ENCODE measurements at regions not wholly inside any gene's neighbourhood (a gene's known extent, or its start where the extent isn't known, plus 50 kb on each side); places are given as distances from the start of the nearest gene placed in this dataset.
"Not testable (repeated sequence)": the region's sequence is repeated elsewhere in the genome, so short reads cannot be mapped to it uniquely, and the experiment has no call there.

- no peak for DNase-seq (ENCODE audit: extremely low read depth, low read depth)
Observed at GRCh38 chr2:144642131-144642530, 122.2 kb upstream of the ZEB2 start.

GRCh38 chr2:144638250-144638649 is 118.3 kb upstream of the ZEB2 start:
- DNase-seq (ENCODE audit: extremely low read depth, low read depth), result not testable (repeated sequence)

- DNase-seq (ENCODE audit: extremely low read depth, low read depth), result not testable (repeated sequence)
Observed at GRCh38 chr2:144636860-144637259, 116.9 kb upstream of the ZEB2 start.

GRCh38 chr2:144632809-144633208 is 112.9 kb upstream of the ZEB2 start:
- DNase-seq (ENCODE audit: extremely low read depth, low read depth), result no peak

- no peak for DNase-seq (ENCODE audit: extremely low read depth, low read depth)
Observed at GRCh38 chr2:144631636-144632035, 111.7 kb upstream of the ZEB2 start.

GRCh38 chr2:144630459-144631215 is 110.7 kb upstream of the ZEB2 start:
- no peak for DNase-seq (ENCODE audit: extremely low read depth, low read depth)

- no peak for DNase-seq (ENCODE audit: extremely low read depth, low read depth)
Observed at GRCh38 chr2:144629935-144630334, 110.0 kb upstream of the ZEB2 start.

GRCh38 chr2:144628566-144628965 is 108.6 kb upstream of the ZEB2 start:
- DNase-seq (ENCODE audit: extremely low read depth, low read depth), result no peak

GRCh38 chr2:144625626-144626025 is 105.7 kb upstream of the ZEB2 start:
- no peak for DNase-seq (ENCODE audit: extremely low read depth, low read depth)

GRCh38 chr2:144625226-144625625 is 105.3 kb upstream of the ZEB2 start:
- no peak for DNase-seq (ENCODE audit: extremely low read depth, low read depth)

- no peak for DNase-seq (ENCODE audit: extremely low read depth, low read depth)
Observed at GRCh38 chr2:144624451-144624850, 104.5 kb upstream of the ZEB2 start.

- not testable (repeated sequence) for DNase-seq (ENCODE audit: extremely low read depth, low read depth)
Observed at GRCh38 chr2:144622373-144622772, 102.5 kb upstream of the ZEB2 start.

GRCh38 chr2:144621266-144621665 is 101.3 kb upstream of the ZEB2 start:
- no peak for DNase-seq (ENCODE audit: extremely low read depth, low read depth)

- DNase-seq (ENCODE audit: extremely low read depth, low read depth), result no peak
Observed at GRCh38 chr2:144619760-144620159, 99.8 kb upstream of the ZEB2 start.

GRCh38 chr2:144617171-144617570 is 97.3 kb upstream of the ZEB2 start:
- DNase-seq (ENCODE audit: extremely low read depth, low read depth), result not testable (repeated sequence)

- DNase-seq (ENCODE audit: extremely low read depth, low read depth), result no peak
Observed at GRCh38 chr2:144615866-144616565, 96.1 kb upstream of the ZEB2 start.

- no peak for DNase-seq (ENCODE audit: extremely low read depth, low read depth)
Observed at GRCh38 chr2:144607891-144608521, 88.1 kb upstream of the ZEB2 start.

GRCh38 chr2:144607099-144607498 is 87.2 kb upstream of the ZEB2 start:
- DNase-seq (ENCODE audit: extremely low read depth, low read depth), result no peak

GRCh38 chr2:144606466-144607095 is 86.7 kb upstream of the ZEB2 start:
- no peak for DNase-seq (ENCODE audit: extremely low read depth, low read depth)

GRCh38 chr2:144605231-144605840 is 85.4 kb upstream of the ZEB2 start:
- no peak for DNase-seq (ENCODE audit: extremely low read depth, low read depth)

- DNase-seq (ENCODE audit: extremely low read depth, low read depth), result no peak
Observed at GRCh38 chr2:144603334-144603733, 83.4 kb upstream of the ZEB2 start.

Data from NCI-H460 (cell line).